Duodenal mucosa (tissue), 2 donors: ENCODE measurements at regions not wholly inside any gene's neighbourhood (a gene's known extent, or its start where the extent isn't known, plus 50 kb on each side); places are given as distances from the start of the nearest gene placed in this dataset.

Experiments
- H3K27ac ChIP-seq: one replicate; pipeline ENCODE4 v1.7.0; 2013; ENCODE audit warnings: low read depth, low read length
- H3K27me3 ChIP-seq, 2 donors: one replicate each; pipeline ENCODE4 v1.7.0; 2013; ENCODE audit warnings: low read length in 2 of 2, control low read depth in 1 of 2; ENCODE audit not compliant: insufficient read depth in 2 of 2, control insufficient read depth in 1 of 2
- H3K36me3 ChIP-seq, 2 donors: one replicate each; pipeline ENCODE4 v1.7.0; 2013; ENCODE audit warnings: low read length in 2 of 2, control low read depth in 1 of 2; ENCODE audit not compliant: insufficient read depth in 2 of 2, control insufficient read depth in 1 of 2
- H3K4me1 ChIP-seq, 2 donors: one replicate each; pipeline ENCODE4 v1.7.0; 2013; ENCODE audit warnings: low read length in 2 of 2, control low read depth in 1 of 2; ENCODE audit not compliant: insufficient read depth in 2 of 2, control insufficient read depth in 1 of 2
- H3K4me3 ChIP-seq, 2 donors: one replicate each; pipeline ENCODE4 v1.7.0; 2013; ENCODE audit warnings: low read length in 2 of 2, low read depth in 1 of 2
- H3K9ac ChIP-seq, 2 donors: one replicate each; pipeline ENCODE4 v1.7.0; 2013; ENCODE audit warnings: low read length in 2 of 2, low read depth in 1 of 2
- H3K9me3 ChIP-seq, 2 donors: one replicate each; pipeline ENCODE4 v1.7.0; 2013; ENCODE audit warnings: low read length in 2 of 2, control low read depth in 1 of 2; ENCODE audit not compliant: control insufficient read depth in 1 of 2

DNA sequence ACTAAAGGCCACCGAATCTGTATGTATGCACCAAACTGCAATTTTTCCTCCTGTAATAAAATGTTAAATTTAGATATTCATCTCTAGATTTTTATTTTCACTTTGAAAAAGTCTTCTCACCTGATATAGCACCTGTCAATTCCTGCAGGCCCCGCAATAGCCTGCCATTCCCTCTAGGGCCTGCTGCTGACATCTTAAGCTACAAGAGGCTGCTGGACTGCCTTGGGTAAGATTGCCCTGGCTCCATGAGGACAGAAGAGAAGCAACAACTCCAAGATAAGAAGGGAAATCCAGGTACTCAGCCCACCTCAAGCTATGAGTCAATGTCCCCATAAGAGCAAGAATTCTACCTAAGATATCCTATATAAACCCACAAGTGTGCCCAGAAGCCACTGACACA lies 230.2 kb upstream of the AGTR2 start:
- Histone ChIP-seq H3K27me3 (no peaks in the 10 kb centered on the region), H3K27ac (no peak overlapping the region), H3K36me3 (peaks cover under 1 to 5% of the 10 kb centered on the region in 2 donors), H3K9ac (no peak overlapping the region), H3K4me3 (no peak overlapping the region), H3K9me3 (no peaks in the 10 kb centered on the region), H3K4me1 (no peaks in the 10 kb centered on the region)

GRCh38 chrX:115940888-115941332 lies 229.6 kb upstream of the AGTR2 start:
- no peaks in the 10 kb centered on the region for H3K9me3 ChIP-seq
- no peak overlapping the region for H3K9ac ChIP-seq
- no peak overlapping the region for H3K4me3 ChIP-seq
- no peak overlapping the region for H3K27ac ChIP-seq
- no peaks in the 10 kb centered on the region for H3K27me3 ChIP-seq
- H3K4me1 ChIP-seq = no peaks in the 10 kb centered on the region
- H3K36me3 ChIP-seq = peaks cover 0 to 2% of the 10 kb centered on the region in 2 donors

GRCh38 chrX:115941388-115941787 lies 229.2 kb upstream of the AGTR2 start:
- H3K27ac ChIP-seq = no peak overlapping the region
- H3K4me1 ChIP-seq = no peaks in the 10 kb centered on the region
- no peak overlapping the region for H3K4me3 ChIP-seq
- no peak overlapping the region for H3K9ac ChIP-seq
- no peaks in the 10 kb centered on the region for H3K27me3 ChIP-seq
- H3K36me3 ChIP-seq = no peaks in the 10 kb centered on the region
- no peaks in the 10 kb centered on the region for H3K9me3 ChIP-seq

GRCh38 chrX:115946059-115946458 lies 224.5 kb upstream of the AGTR2 start:
- Histone ChIP-seq H3K27me3 (no peaks in the 10 kb centered on the region), H3K27ac (no peak overlapping the region), H3K9ac (no peak overlapping the region), H3K4me3 (no peak overlapping the region), H3K4me1 (no peaks in the 10 kb centered on the region), H3K9me3 (no peaks in the 10 kb centered on the region), H3K36me3 (no peaks in the 10 kb centered on the region)

DNA sequence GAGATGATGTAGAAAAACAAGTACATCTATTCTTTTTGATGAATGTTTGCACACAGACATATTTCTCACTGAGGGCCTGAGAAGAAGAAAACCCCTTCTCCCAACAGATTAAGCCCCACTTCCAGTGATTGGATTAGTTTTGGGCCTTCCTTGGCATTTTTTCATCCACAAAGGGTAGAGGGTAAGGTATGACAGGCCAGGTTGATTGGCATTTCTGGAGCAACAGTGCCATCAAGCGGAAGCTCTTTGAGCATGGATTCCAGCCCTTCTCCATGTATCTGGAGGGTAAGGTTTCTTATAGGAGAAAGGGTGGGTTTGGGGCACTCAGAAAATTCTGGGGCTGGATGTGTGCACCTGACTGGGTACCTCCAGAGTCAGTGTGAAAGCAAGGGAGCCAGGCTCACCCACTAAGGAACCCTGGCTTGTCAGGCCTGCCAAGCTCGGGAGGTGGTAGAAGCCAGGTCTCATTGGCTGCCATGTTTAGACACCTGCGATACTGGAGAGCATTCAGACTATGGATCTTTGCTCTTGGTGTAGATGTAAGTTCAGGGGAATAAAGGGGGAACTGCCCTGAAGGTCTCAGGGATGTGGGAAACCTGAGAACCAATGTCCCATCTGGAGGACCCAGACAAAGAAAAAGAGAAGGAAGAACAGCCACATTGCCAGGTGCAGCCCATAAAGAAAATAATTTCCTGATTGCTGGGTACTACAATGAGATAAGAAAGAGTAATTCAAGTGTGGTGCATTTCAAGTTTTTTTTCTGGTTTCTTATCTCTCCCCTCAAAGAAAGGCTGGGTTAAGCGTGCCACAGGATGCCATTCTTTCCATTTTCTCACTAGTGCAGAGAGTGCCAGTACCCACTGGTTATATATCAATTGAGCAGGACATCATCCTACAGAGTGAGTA lies 222.3 kb upstream of the AGTR2 start:
- Histone ChIP-seq H3K4me3 (no peak overlapping the region), H3K4me1 (no peaks in the 10 kb centered on the region), H3K27ac (no peak overlapping the region)

GRCh38 chrX:115949900-115950822 lies 220.4 kb upstream of the AGTR2 start:
- H3K4me3 ChIP-seq = no peak overlapping the region
- H3K36me3 ChIP-seq = no peaks in the 10 kb centered on the region
- no peak overlapping the region for H3K9ac ChIP-seq
- no peaks in the 10 kb centered on the region for H3K27me3 ChIP-seq
- no peak overlapping the region for H3K27ac ChIP-seq
- no peaks in the 10 kb centered on the region for H3K9me3 ChIP-seq
- no peaks in the 10 kb centered on the region for H3K4me1 ChIP-seq

More for the DNA sequence above, 222.3 kb upstream of the AGTR2 start:
- Histone ChIP-seq H3K9me3 (no peaks in the 10 kb centered on the region), H3K36me3 (no peaks in the 10 kb centered on the region), H3K27me3 (no peaks in the 10 kb centered on the region), H3K9ac (no peak overlapping the region)

DNA sequence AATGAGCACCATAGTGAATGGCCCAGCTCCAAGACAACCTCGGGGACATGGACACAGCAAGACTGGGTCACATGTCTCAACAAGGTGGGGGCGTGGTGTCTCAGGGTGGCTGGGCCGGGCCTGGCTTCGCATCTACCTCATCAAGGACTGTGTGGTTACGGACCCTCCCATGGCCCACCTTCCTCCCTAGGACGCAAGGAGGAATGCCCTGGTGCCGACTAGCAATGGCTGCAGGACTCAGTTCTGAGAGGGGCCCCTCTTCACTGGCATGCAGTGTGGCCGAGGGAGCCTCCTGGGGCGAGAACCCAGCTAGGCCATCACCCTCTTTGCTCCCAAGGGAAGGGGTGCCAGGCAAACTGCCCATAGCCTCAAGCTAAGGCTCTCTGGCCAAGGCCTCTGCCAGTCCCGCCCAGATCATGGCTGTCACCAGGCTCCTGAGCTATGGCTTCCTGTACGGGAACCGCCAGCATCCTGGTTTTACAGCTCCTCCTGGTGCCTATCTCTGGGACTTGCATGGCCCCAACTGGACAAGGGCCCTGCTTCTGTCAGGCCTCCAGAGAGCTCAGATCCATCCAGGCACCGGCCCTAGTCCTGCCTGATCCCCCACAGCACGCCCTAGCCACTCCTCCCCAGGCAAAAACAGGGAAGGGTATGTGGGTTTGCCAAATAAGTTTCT lies 218.0 kb upstream of the AGTR2 start:
- Histone ChIP-seq H3K4me3 (no peak overlapping the region), H3K9ac (no peak overlapping the region), H3K9me3 (no peaks in the 10 kb centered on the region), H3K4me1 (no peaks in the 10 kb centered on the region), H3K36me3 (no peaks in the 10 kb centered on the region), H3K27me3 (no peaks in the 10 kb centered on the region), H3K27ac (no peak overlapping the region)

- Histone ChIP-seq H3K9ac (no peak overlapping the region), H3K36me3 (no peaks in the 10 kb centered on the region), H3K9me3 (no peaks in the 10 kb centered on the region), H3K4me3 (no peak overlapping the region), H3K27me3 (no peaks in the 10 kb centered on the region), H3K4me1 (no peaks in the 10 kb centered on the region), H3K27ac (no peak overlapping the region)
These were observed 212.6 kb upstream of the AGTR2 start for GRCh38 chrX:115957862-115958490.

GRCh38 chrX:115958687-115959359 lies 211.7 kb upstream of the AGTR2 start:
- H3K27me3 ChIP-seq = no peaks in the 10 kb centered on the region

More at GRCh38 chrX:115958687-115959359, 211.7 kb upstream of the AGTR2 start:
- Histone ChIP-seq H3K27ac (no peak overlapping the region), H3K4me3 (no peak overlapping the region), H3K36me3 (no peaks in the 10 kb centered on the region), H3K9me3 (no peaks in the 10 kb centered on the region), H3K9ac (no peak overlapping the region), H3K4me1 (no peaks in the 10 kb centered on the region)
